IPS-20b (cell line): ENCODE measurements at regions not wholly inside any gene's neighbourhood (a gene's known extent, or its start where the extent isn't known, plus 50 kb on each side); places are given as distances from the start of the nearest gene placed in this dataset.

Experiments
- H3K27ac ChIP-seq: one replicate; pipeline ENCODE4 v1.5.1; 2013; ENCODE audit warnings: low read length
- H3K27me3 ChIP-seq: 2 replicates; pipeline ENCODE4 v1.6.1; 2013; ENCODE audit warnings: mild to moderate bottlenecking, low read length, inconsistent platforms; ENCODE audit not compliant: insufficient read depth
- H3K36me3 ChIP-seq: 2 replicates; pipeline ENCODE4 v1.6.1; 2013; ENCODE audit warnings: low read depth, mild to moderate bottlenecking, inconsistent platforms, low read length, moderate library complexity; ENCODE audit not compliant: insufficient read depth
- H3K4me1 ChIP-seq: 2 replicates; pipeline ENCODE4 v1.6.1; 2013; ENCODE audit warnings: mild to moderate bottlenecking, control low read depth, inconsistent platforms, low read length, moderate library complexity; ENCODE audit not compliant: insufficient read depth
- H3K4me3 ChIP-seq: 2 replicates; pipeline ENCODE4 v1.5.1; 2013; ENCODE audit warnings: mild to moderate bottlenecking, low read length, inconsistent platforms
- H3K9ac ChIP-seq: 2 replicates; pipeline ENCODE4 v1.6.1; 2013; ENCODE audit warnings: low read depth, mild to moderate bottlenecking, inconsistent platforms, low read length, moderate library complexity
- H3K9me3 ChIP-seq: 2 replicates; pipeline ENCODE4 v1.6.1; 2013; ENCODE audit warnings: mild to moderate bottlenecking, low read depth, low read length, inconsistent platforms; ENCODE audit not compliant: insufficient read depth

DNA sequence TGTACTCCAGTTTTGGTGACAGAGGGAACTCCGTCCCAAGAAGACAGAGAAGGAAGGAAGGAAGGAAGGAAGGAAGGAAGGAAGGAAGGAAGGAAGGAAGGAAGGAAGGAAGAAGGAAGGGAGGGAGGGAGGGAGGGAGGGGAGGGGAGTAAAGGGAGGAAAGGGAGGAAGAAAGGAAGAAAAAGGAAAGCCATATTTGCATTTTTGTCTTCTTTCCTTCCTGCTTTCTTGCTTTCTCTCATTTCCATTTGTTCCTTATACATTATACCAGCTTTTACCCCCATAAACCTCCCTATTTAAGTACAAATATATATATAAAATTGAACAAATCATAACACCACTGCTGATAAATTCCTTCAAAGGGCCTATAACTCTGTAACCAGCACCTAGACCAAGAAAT is 151.8 kb downstream of the SMC2 start:
- H3K27ac ChIP-seq, result no peak overlapping the region
- H3K4me1 ChIP-seq, result no peaks in the 10 kb centered on the region
- no peaks in the 10 kb centered on the region for H3K36me3 ChIP-seq
- no peaks in the 10 kb centered on the region for H3K27me3 ChIP-seq
- no peak overlapping the region for H3K4me3 ChIP-seq
- H3K9me3 ChIP-seq, result no peaks in the 10 kb centered on the region
- no peak overlapping the region for H3K9ac ChIP-seq

DNA sequence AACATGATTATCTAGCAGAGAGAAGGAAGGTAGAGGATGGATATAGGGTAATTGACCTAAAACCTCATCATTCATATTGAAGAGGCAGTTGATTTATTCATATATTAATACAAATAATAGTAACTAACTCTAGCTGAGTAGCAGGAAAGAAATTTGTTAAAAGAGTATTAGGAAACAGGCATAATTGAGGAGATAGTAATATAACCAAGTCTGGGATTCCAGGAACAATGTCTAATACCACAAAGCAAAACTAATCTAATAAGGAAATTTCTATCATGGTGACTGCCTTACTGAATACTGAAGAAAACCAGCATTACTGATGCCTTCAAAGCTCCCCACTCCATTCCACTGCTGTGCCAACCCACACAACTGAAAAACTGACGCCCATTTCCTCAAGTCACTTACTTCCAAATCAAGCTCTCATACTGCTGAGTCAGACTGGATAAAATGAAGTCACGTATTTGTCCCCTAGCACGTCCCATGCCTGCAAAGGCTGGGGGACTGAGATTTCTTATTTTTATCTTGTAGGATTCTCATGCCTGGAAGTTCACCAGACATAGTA is 153.9 kb downstream of the SMC2 start:
- H3K9ac ChIP-seq, result no peak overlapping the region
- H3K36me3 ChIP-seq, result no peaks in the 10 kb centered on the region
- no peak overlapping the region for H3K4me3 ChIP-seq
- no peak overlapping the region for H3K27ac ChIP-seq
- no peaks in the 10 kb centered on the region for H3K27me3 ChIP-seq
- no peaks in the 10 kb centered on the region for H3K4me1 ChIP-seq
- peaks cover 6% of the 10 kb centered on the region for H3K9me3 ChIP-seq

DNA sequence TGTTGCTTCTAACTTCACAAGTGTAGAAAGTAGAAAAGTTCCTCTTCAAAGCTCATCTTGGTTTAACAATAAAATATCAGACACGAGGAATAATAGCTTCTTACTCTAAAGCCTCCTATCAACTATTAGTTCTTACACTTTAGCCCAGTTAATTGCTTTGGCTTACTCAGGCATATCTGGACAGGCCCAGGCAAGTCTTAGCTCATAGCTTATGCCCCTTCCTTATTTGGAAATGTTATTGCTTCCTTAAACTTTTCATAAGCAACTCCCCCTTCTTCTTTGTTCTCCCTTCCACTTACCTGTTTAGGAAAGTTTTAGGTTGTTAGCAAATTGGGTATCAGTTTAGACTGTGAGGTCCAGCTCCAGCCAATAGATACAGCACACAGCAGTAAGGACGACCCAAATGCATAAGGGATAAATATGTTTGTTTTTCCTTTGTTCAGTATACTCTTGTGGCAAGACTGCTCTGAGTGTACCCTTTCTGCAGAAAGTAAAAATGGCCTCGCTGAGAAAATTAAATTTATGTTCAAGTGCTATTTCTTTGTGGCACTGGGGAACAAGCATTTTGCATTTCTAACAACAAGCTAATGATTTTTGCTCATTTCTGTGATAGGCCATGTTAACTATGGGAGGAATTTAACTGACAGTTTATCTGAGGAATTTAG is 162.1 kb downstream of the SMC2 start:
- peak overlapping the region; percentile 17; the same call in 1 of the 2 replicates for H3K9ac ChIP-seq

DNA sequence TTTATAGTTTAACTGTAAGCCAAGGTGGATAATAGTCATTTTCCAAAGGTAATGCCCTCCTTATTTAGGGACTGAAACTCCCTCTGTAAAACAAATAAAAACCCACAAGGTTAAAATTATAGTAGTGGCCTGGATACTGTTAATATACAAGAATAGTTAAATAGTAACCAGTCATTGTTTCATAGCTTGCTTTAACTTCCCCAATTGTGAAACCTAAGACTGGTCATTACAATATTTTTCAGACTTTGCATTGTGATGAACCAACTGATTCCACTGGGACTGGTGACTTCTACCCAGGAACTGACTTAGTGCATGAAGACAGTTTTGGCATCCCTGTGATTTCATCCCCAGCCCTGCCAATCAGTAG is 162.6 kb downstream of the SMC2 start:
- H3K27me3 ChIP-seq, result no peaks in the 10 kb centered on the region
- no peaks in the 10 kb centered on the region for H3K36me3 ChIP-seq
- H3K4me1 ChIP-seq, result peaks cover 48% of the 10 kb centered on the region
- no peak overlapping the region for H3K4me3 ChIP-seq
- H3K9me3 ChIP-seq, result peaks cover 19% of the 10 kb centered on the region
- H3K27ac ChIP-seq, result no peak overlapping the region
- H3K9ac ChIP-seq, result no peak overlapping the region; the same call in 1 of the 2 replicates

More for the DNA sequence above, 162.1 kb downstream of the SMC2 start:
- Histone ChIP-seq H3K27me3 (no peaks in the 10 kb centered on the region), H3K4me1 (peaks cover 48% of the 10 kb centered on the region), H3K9me3 (peaks cover 19% of the 10 kb centered on the region), H3K4me3 (no peak overlapping the region), H3K36me3 (no peaks in the 10 kb centered on the region), H3K27ac (no peak overlapping the region)

DNA sequence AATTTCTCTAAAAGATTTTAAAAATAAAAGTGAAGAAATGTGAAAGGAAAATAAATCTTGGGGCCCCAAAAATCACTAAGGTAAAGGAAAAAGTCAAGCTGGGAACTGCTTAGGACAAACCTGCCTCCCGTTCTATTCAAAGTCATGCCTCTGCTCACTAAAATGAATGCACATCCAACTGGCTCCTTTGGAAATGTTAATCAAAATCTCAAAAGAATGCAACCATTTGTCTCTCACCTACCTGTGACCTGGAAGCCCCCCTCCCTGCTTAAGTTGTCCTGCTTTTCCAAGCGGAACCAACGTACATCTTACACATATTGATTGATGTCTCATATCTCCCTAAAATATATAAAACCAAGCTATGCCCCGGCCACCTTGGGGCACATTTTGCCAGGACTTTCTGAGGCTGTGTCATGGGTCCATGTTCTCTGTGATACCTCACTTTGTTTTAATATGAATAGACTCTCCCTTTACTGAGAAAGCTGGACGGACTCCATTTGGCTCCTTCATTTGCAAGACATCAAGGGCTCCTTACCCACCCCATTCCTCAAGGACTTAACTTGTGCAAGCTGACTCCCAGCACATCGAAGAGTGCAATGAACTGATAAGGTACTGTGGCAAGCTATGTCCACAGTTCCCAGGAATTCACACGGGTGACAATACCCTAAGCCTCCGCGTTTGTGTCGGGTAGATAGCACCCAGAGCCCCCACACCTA is 164.3 kb downstream of the SMC2 start:
- Histone ChIP-seq H3K4me1 (peaks cover 48% of the 10 kb centered on the region), H3K36me3 (no peaks in the 10 kb centered on the region), H3K9me3 (peaks cover 12% of the 10 kb centered on the region; the same call in 1 of the 2 replicates), H3K27ac (peak overlapping the region; percentile 40), H3K9ac (peak overlapping the region; percentile 55), H3K27me3 (no peaks in the 10 kb centered on the region), H3K4me3 (peak overlapping the region; percentile 61)

DNA sequence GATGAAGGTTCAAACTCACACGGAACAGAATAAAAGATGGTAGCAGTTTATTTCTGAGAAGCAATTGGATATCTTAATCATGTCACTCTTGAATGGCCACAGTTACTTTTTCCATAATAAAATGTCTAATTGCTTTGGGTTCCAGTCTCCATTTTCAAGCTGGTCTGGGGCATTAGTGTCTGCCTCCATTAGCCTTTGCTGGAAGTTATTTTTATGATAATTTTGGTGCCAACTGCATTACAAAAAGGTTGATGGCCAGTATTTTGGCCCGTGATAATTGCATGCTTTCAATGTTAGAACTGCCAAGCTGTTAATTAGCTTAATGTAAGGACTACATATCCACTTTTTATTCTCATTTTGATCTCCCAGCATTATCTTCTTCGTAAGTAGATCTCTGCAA is 165.9 kb downstream of the SMC2 start:
- Histone ChIP-seq H3K9me3 (peaks cover 12% of the 10 kb centered on the region; the same call in 1 of the 2 replicates), H3K9ac (no peak overlapping the region), H3K4me1 (peaks cover 41% of the 10 kb centered on the region), H3K36me3 (no peaks in the 10 kb centered on the region), H3K27ac (no peak overlapping the region), H3K4me3 (peak overlapping the region; percentile 8; the same call in 1 of the 2 replicates), H3K27me3 (no peaks in the 10 kb centered on the region)

DNA sequence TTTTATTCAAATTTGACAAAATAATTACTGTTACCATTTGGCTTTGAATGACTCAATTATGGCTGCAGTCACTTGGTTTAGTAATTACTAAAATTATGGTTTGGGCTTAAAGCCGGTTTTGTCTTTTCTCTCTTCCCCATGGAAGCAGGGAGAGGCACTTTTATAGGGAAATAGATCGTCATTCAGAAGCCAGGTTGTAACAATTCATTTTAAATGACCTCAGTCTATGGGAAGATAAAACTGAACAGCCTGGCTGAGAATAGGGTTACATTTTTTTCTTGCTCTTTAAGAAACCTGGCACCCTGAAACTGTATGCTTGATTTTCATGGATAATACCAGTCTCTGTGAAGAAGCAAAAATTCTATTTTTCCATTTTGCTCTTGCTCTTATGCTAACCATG is 169.8 kb downstream of the SMC2 start:
- no peak overlapping the region for H3K4me3 ChIP-seq
- peaks cover 18% of the 10 kb centered on the region for H3K4me1 ChIP-seq
- no peak overlapping the region for H3K27ac ChIP-seq
- H3K9me3 ChIP-seq, result no peaks in the 10 kb centered on the region
- H3K9ac ChIP-seq, result no peak overlapping the region
- H3K27me3 ChIP-seq, result no peaks in the 10 kb centered on the region
- no peaks in the 10 kb centered on the region for H3K36me3 ChIP-seq

DNA sequence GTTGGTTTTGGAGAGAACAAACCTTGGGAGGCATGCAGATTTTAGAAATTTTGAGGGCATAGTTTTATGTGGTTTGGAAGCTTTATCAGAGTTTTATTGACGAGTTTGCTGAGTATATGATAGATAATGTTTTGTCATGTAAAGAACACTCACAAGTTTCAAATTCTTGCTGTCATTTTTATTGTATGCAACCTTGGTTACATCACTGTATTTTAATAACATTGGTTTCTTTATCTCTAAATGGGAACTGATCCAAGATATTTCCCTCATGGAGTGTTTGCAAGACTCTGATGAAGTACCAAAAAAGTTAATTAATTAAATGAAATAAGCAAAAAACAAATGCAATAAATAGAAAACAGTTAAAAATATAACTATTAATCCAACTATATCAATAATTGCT is 170.3 kb downstream of the SMC2 start:
- no peaks in the 10 kb centered on the region for H3K9me3 ChIP-seq
- H3K9ac ChIP-seq, result no peak overlapping the region
- peaks cover 13% of the 10 kb centered on the region for H3K4me1 ChIP-seq
- H3K27me3 ChIP-seq, result no peaks in the 10 kb centered on the region
- no peak overlapping the region for H3K4me3 ChIP-seq
- H3K27ac ChIP-seq, result no peak overlapping the region
- H3K36me3 ChIP-seq, result no peaks in the 10 kb centered on the region

DNA sequence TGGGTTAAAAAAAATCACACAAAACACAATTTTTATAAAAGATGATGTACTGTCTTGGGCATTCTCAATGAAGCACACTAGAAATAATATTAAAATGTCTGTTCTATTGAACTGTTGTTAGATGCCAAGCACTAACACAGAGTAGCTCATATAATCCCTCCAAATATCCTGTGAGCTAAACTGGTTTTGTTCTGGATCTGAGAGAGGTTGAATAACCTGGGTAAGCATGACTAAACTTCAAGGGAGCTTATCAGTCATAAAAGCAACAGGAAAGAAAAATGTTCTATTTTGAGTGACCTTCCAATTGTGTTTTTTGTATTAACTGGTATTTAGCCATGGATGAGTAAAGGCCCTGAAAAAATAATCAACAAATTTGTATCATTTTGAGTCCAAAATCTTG is 175.3 kb downstream of the SMC2 start:
- H3K9me3 ChIP-seq, result no peaks in the 10 kb centered on the region
- peaks cover 2% of the 10 kb centered on the region; the same call in 1 of the 2 replicates for H3K4me1 ChIP-seq
- H3K36me3 ChIP-seq, result no peaks in the 10 kb centered on the region
- no peak overlapping the region for H3K4me3 ChIP-seq
- H3K27me3 ChIP-seq, result no peaks in the 10 kb centered on the region
- H3K27ac ChIP-seq, result no peak overlapping the region
- H3K9ac ChIP-seq, result no peak overlapping the region

DNA sequence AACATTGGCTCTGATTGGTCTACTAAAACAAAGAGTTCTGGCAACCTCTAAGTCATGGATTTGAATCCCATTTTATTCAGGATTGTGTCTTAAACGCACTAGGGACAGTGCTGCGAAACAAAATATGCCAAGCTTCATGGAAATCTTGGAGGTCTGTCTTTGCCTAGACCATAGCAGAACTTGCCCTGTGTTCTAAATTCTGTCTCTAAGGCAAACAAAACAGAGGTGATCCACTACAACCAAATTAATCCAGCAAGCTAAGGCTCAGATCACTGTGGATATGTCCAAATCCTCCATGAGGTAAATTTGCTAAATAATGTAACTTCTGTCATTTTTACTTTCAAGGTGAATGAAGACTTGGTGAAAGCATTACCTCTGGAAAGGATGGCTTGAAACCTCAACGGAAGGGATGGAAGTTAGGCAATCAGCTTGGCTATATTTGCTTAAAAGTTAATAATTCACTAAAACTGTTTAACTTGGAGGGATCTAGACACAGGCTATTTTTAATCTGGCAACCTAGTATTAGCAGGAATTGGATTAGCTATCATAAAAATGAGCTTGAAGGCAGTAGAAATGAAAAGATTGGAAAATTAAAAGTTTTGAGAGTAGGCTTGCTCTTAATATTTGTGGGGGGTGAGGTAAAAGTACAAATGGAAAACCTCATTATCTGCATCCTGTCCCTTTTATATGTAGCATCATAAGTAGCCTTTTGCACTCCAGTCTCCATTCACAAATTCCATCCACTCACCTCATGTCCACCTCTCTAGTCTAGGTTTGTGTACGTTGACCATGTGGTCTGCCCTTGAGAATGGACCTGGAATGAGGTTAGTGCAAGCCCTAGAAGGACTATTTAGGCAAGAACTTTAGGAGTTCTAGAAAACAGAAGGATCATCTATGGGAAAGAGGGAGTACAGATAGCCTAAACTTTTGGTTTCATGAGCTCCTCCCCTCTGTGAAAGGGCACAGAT is 176.2 kb downstream of the SMC2 start:
- Histone ChIP-seq H3K9ac (no peak overlapping the region), H3K27me3 (no peaks in the 10 kb centered on the region), H3K4me3 (no peak overlapping the region), H3K27ac (no peak overlapping the region), H3K9me3 (no peaks in the 10 kb centered on the region), H3K4me1 (peaks cover 2% of the 10 kb centered on the region; the same call in 1 of the 2 replicates), H3K36me3 (no peaks in the 10 kb centered on the region)

DNA sequence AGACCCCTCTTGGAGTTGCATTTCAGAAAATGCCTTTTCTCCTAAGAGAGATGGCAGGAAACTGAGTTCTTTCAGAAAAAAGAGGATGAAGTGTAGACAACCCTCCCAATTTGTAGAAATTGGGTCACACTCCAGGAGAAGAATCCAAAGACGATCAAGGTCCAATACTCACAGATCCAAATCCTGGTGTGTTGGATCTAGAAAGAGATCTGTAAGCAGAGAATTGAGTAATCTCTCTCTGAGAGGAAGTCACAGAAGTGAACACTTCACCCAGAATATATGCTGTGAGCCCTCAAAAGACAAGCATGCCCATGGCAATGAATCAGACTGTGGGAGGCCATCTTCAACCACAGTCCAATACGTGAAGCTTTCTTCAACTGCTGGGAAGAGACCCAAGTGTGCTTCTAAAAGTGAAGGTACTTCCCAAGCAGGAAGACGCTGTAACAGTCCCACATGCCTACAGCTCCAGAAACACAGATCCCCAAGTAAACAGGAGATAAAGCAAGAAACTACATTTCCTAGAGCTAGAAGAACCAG is 182.7 kb downstream of the SMC2 start:
- peaks cover 2% of the 10 kb centered on the region; the same call in 1 of the 2 replicates for H3K4me1 ChIP-seq
- H3K9me3 ChIP-seq, result no peaks in the 10 kb centered on the region
- H3K36me3 ChIP-seq, result no peaks in the 10 kb centered on the region
- no peak overlapping the region for H3K4me3 ChIP-seq
- no peaks in the 10 kb centered on the region for H3K27me3 ChIP-seq
- H3K9ac ChIP-seq, result no peak overlapping the region
- no peak overlapping the region for H3K27ac ChIP-seq
